Kidney tubule cell (primary cell): ENCODE measurements at regions not wholly inside any gene's neighbourhood (a gene's known extent, or its start where the extent isn't known, plus 50 kb on each side); places are given as distances from the start of the nearest gene placed in this dataset.
"Not testable (repeated sequence)": the region's sequence is repeated elsewhere in the genome, so short reads cannot be mapped to it uniquely, and the experiment has no call there.

Experiments used
- DNase-seq: peaks from one replicate; pipeline ENCODE4 v3.0.0-alpha.2; 2018; ENCODE audit warnings: low spot score

- DNase-seq: no peak
These were observed 197.9 kb upstream of the NANOGP8 start for GRCh38 chr15:35282965-35283496.

- DNase-seq: peak; percentile 61
These were observed 196.4 kb upstream of the NANOGP8 start for GRCh38 chr15:35281515-35281914.

GRCh38 chr15:35279811-35280210 is 194.7 kb upstream of the NANOGP8 start:
- no peak for DNase-seq

GRCh38 chr15:35271371-35272043 is 186.4 kb upstream of the NANOGP8 start:
- peak; percentile 10 for DNase-seq

GRCh38 chr15:35260941-35261340 is 175.8 kb upstream of the NANOGP8 start:
- peak; percentile 60 for DNase-seq

GRCh38 chr15:35260274-35260673 is 175.2 kb upstream of the NANOGP8 start:
- DNase-seq: not testable (repeated sequence)

- no peak for DNase-seq
These were observed 171.5 kb upstream of the NANOGP8 start for GRCh38 chr15:35256551-35256950.

- DNase-seq: no peak
These were observed 171.0 kb upstream of the NANOGP8 start for GRCh38 chr15:35256141-35256540.

- DNase-seq: not testable (repeated sequence)
These were observed 169.8 kb upstream of the NANOGP8 start for GRCh38 chr15:35254908-35255307.

- DNase-seq: no peak
These were observed 169.0 kb upstream of the NANOGP8 start for GRCh38 chr15:35254062-35254461.

GRCh38 chr15:35252351-35252865 is 167.3 kb upstream of the NANOGP8 start:
- DNase-seq: no peak

- DNase-seq: no peak
These were observed 162.1 kb upstream of the NANOGP8 start for GRCh38 chr15:35247150-35247549.

- no peak for DNase-seq
These were observed 161.4 kb upstream of the NANOGP8 start for GRCh38 chr15:35246451-35246850.

GRCh38 chr15:35245681-35246080 is 160.6 kb upstream of the NANOGP8 start:
- not testable (repeated sequence) for DNase-seq

- DNase-seq: peak; percentile 19
These were observed 159.1 kb upstream of the NANOGP8 start for GRCh38 chr15:35244227-35244626.

GRCh38 chr15:35243758-35244157 is 158.7 kb upstream of the NANOGP8 start:
- DNase-seq: no peak

GRCh38 chr15:35239693-35240092 is 154.6 kb upstream of the NANOGP8 start:
- not testable (repeated sequence) for DNase-seq

GRCh38 chr15:35238448-35238847 is 153.4 kb upstream of the NANOGP8 start:
- not testable (repeated sequence) for DNase-seq

- no peak for DNase-seq
These were observed 144.0 kb upstream of the NANOGP8 start for GRCh38 chr15:35229085-35229484.

- DNase-seq: no peak
These were observed 133.1 kb upstream of the NANOGP8 start for GRCh38 chr15:35218215-35218614.

- no peak for DNase-seq
These were observed 130.0 kb upstream of the NANOGP8 start for GRCh38 chr15:35215093-35215492.

GRCh38 chr15:35211240-35211902 is 126.3 kb upstream of the NANOGP8 start:
- no peak for DNase-seq

GRCh38 chr15:35210370-35210769 is 125.3 kb upstream of the NANOGP8 start:
- no peak for DNase-seq
